GM18951 (cell line): ENCODE measurements at regions not wholly inside any gene's neighbourhood (a gene's known extent, or its start where the extent isn't known, plus 50 kb on each side); places are given as distances from the start of the nearest gene placed in this dataset.

Source experiments
- POLR2A ChIP-seq: IDR thresholded peaks from 4 replicates; pipeline ENCODE4 v1.6.1; 2011; ENCODE audit warnings: mild to moderate bottlenecking; ENCODE audit not compliant: insufficient read length, insufficient read depth; ENCODE audit errors: extremely low read depth
- in situ Hi-C: fragments of 300-500 bp; cut with MboI; formaldehyde crosslinking; loops from one replicate; pipeline ENCODE4 v1.12.0; 2022; ENCODE audit warnings: low sequenced_read_pairs, mixed read lengths, inconsistent platforms; ENCODE audit not compliant: unreplicated experiment

DNA sequence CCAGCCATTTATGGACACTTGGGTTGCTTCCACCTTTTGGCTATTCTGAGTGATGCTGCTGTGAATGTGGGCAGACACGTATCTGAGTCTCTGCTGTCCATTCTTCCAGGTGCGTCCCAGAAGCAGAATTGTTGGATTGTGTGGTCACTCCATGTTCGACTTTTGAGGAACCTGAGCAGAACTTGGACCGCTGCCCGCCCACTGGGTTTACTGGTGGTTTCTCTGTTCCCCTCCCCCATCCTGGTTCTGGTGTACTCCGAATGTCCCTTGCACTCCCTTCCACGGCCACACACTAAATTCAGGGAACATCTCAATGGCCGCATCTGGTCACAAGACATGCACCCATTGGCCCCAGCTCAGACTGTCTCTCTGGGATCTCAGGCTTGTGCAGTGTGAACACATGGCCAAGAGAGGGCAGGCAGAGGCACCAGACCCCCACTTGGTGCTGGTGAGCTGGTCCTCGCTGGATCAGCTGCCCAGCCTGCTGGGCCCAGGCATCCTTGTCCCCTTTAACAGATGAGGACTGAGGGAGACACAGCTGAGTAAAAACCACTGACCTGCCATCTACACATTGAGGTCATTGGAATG, 565.1 kb downstream of the NPHP4 start:
- in situ Hi-C loops = no loop called here
- no peak for TF ChIP-seq POLR2A

DNA sequence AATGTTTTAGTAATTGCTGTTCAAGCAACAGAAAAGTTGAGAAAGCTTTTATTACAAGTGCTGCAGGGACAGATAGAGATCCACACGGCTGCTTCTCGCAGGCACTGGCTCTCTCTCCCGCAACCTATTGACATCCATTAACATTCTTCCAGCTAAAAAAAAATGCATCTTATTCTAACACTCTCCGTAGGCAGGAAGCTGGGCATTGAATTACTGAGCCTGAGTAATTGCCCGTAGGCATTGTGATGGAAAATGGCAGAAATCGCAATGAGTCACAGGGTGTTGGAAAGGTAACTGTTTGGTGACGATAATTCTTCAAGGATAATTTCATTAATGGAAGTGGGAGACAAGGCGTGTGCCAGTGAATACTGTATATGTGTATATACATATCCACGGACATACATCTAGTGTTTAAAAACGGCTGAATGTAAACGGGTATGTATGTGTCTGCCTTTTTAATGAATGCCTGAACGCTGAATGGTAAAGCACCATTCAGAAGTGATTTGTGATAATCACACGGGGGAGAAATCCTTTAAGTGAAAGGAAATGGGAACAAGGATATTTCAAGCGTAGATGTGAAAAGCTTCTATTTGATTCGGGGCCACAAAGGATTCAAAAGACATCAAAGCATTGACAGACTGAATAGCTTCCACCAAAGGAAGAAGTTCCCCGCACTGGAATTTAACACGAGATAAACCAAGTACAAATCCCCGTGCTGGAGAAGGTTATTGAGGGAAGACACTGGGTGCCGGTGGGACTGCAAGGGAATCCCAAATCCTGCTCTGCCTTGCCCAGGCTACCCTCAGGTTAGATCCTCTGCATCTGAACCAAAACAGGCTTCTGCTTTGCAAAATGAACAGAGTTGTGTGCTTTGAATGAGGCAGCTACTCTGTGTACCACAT, 567.2 kb downstream of the NPHP4 start:
- TF ChIP-seq POLR2A = no peak
- in situ Hi-C loops = no loop called here

DNA sequence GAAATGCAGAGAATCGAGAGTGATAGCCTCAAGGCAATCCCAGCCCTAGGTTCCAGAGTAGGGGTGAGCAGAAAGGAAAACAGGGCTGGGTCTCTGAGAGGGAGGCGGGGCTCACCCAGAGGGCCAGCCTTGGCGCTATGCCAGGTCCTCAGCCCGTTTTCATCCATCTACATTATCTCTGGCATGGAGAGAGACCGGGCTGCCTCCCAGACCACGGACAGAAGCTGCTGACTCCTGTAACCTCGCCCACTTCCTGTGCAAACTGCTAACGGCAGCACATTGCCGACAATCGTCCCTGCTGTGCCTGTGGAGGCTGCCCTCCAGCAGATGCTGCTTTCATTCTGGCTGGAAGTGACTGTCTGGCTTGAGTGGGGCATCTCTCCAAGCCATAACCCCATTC, 569.1 kb downstream of the NPHP4 start:
- in situ Hi-C loops = no loop called here
- TF ChIP-seq POLR2A = no peak

DNA sequence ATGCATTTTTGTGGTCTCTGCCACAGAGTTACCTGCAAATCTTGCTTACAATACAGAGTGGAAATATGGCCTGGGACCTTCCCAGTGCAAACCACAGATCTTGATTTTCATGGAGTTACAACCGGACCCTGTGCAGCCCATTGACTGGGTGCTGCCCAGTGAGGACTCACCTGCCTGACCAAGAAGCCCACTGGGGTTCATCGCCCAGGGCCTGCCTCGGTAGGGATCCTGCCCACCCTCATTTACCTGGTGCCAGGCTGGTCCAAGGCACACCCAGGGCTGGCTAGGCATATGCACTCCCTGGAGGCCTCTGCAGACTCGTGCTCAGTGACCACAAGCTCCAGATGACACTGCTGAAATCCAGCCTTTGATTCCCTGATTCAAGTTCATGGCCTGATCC, 572.7 kb downstream of the NPHP4 start:
- no peak for TF ChIP-seq POLR2A
- in situ Hi-C loops = no loop called here

DNA sequence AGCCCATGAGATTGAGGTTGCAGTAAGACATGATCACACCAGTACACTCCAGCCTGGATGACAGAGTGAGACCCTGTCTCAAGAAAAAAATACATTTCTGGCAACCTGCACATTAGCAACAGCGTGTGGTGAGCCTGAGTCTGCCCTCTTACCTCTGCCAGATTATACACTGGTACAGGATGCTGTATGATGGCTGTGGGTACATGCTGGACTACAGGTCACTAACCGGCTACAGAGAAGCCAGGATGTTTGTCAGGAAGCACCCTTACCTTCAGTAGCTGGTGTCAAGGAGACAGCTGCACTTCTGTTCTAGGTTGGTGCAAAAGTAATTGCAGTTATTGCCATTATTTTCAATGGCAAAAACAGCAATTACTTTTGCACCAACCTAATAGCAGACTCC, 575.7 kb downstream of the NPHP4 start:
- TF ChIP-seq POLR2A = no peak
- in situ Hi-C loops = no loop called here

DNA sequence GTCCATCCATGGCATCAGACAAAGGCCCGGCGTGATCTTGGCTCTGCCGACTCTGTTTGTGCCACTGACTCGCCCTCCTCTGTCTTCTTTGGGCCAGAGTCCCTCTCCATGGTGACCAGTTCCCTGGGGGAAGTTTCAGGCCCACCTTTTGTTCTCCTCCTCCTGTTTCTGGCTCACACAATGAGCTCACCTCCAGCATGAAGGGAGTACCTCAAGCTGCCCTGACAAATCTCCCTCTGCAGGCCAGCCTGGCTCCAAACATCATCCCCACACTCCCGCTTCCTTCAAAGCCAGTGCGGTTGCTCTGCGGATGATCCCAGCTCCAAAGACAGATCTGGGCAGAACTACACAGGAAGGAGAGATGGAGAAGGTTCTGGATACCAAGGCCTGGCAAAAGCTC, 576.6 kb downstream of the NPHP4 start:
- no peak for TF ChIP-seq POLR2A
- in situ Hi-C loops = no loop called here

DNA sequence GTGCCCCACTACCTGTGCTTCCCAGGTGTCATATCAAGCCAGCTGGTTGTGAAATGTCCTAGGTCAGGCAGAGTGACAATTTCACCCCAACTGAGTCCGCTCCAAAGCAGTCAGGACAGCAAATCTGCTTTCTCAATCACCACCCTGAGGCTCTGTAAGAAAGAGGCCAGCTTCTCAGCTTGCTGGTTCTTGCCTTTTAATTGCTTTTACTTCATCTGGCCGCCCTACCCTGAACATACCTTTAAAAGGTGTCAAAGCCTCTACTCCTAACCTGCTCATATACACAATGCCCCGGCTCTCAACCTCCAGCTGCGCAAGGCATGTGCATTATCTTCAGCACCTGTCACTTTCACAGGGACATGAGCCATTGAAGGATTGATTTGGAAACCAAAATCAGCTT, 581.6 kb downstream of the NPHP4 start:
- no peak for TF ChIP-seq POLR2A
- in situ Hi-C loops = no loop called here

DNA sequence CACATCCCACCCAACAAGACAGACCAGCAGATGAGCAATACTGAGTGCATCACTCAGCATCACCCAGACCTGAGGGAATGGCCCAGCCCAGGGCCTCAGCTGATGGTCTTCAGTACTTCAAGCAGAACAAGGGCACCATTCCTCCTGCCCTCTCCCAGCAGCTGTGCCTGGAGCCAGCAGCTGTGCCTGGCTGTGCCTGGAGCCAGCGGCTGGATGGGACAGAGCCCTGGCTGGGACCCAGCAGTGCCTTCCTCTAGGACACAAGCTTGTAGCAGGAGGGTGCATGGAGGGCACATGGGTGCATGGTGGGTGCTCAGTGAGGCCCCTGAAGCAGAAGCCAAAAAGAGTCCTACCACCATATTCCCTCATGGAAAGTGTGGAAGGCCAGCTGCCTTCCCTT, 583.8 kb downstream of the NPHP4 start:
- in situ Hi-C loops = no loop called here

DNA sequence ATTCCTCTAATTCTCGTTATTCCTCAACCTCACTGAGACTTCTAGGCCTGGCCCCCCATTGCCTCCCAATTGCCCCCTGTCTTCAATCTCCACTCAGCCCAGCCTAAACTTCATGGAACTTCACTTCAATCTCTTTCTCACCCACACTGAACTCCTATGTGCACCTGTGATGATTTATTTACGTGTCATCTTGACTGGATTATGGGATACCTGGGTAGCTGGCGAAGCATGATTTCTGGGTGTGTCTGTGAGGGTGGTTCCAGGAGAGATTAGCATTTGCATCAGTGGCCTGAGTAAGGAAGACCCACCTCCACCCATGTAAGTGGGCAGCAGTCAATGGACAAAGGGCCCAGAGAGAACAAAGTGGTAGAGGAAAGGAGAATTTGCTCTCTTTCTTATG, 587.0 kb downstream of the NPHP4 start:
- TF ChIP-seq POLR2A = no peak
- in situ Hi-C loops = no loop called here

More for the DNA sequence above, 583.8 kb downstream of the NPHP4 start:
- no peak for TF ChIP-seq POLR2A

DNA sequence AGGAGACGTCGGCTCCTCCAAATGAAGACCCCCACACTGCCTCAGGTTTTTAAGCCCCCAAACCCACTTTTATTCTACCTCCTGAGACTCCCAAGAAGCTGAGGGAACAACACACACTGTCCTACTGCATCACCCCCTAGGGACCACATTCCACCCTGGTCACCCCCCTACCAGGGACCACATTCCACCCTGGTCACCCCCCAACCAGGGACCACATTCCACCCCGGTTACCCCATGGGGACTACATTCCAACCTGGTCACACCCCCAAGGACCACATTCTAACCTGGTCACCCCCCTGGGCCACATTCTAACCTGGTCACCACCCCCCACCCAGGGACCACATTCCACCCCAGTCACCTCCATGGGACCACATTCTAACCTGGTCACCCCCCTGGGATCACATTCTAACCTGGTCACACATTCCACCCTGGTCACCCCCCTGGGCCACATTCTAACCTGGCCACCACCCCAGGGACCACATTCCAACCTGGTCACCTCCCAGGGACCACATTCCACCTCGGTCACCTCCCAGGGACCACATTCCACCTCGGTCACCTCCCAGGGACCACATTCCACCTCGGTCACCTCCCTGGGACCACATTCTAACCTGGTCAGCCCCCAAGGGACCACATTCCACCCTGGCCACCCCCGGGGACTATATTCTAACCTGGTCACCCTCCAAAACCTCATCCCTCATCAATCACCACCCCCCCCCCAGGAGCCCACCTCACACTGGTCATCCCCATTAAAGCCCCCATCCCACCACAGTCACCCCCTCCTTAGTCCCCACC, 587.6 kb downstream of the NPHP4 start:
- in situ Hi-C loops = no loop called here
- TF ChIP-seq POLR2A = no peak

DNA sequence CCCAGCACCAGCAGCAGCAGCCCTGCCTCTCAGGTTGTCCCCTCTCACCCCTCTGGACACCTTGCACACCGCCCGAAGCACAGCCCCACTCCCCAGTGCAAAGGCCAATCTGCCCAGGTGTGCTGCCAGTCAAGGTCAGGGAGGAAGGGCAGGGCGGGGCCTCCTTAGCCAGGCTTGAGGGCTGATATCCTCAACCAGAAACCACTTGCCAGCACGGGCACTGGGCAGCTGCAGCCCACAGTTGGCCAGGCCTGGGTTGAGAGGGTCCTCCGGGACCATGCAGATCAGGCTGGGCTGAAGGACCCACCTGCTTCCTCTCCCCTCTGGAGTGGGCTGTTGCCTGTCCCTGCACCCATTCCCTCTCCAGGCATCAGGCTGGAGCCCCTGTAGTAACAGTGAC, 588.3 kb downstream of the NPHP4 start:
- no peak for TF ChIP-seq POLR2A
- in situ Hi-C loops = no loop called here

DNA sequence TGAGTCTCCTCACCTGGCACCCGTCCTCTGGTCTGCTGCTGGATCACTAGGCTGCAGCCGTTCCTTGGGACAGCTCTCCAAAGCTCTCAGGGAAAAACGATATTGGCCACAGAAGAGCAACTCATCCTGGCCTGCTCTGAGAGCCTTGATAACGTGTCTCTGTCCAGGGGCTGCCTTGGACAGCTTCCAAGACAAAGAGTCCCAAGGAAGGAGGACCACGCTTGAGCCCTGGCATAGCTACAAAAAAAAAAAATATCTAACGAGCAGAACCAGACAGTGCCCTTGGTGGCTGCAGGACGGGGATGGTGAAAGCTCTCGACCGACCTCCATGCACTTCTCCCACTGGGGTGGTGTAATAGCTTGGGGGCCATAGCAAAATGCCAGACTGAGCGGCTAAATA, 589.6 kb downstream of the NPHP4 start:
- in situ Hi-C loops = no loop called here
- no peak for TF ChIP-seq POLR2A

DNA sequence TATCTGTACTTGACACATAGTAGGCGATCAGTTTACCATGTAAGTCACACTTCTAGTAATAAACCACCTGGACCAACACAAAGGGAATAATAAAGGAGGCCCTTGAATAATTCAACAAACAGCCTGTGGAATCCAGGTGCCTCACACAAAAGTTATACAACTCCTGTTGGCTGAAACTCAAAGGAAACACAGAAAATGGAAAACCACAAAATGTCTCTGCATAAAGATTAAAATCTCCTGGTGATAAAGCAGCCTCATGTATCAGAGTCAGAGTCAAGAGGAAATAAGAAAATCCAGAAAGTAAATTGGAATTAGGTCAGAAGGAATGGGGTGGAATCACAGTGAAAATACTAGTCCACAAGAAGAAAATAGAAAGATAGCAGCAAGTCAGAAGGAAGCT, 592.5 kb downstream of the NPHP4 start:
- no peak for TF ChIP-seq POLR2A
- in situ Hi-C loops = no loop called here
